HepG2 (cell line): ENCODE measurements at regions not wholly inside any gene's neighbourhood (a gene's known extent, or its start where the extent isn't known, plus 50 kb on each side); places are given as distances from the start of the nearest gene placed in this dataset.

Experiments
- ATAC-seq: fragments of 200-7000 bp; cut with Tn5 transposase; 3 replicates; pipeline ENCODE4 v1.9.1; 2020; ENCODE audit warnings: mild to moderate bottlenecking, moderate library complexity
- BruUV-seq: library from RNA; stranded (reverse); fragments of 400-500 nt; replicated peaks from 2 replicates; lab custom pipeline; 2021; lab: Mats Ljungman, UMichigan
- CTCF ChIA-PET: fragments of 300-600 bp; formaldehyde crosslinking; extraction: SDS; loops from one replicate; lab custom pipeline; 2021; ENCODE audit warnings: low total read pairs, inconsistent platforms, low intra/inter-chr PET ratio; lab: Yijun Ruan, JAX
- POLR2A ChIA-PET: fragments of 350-600 bp; sonication (Branson Sonifier 250); formaldehyde crosslinking; loops from one replicate; lab custom pipeline; 2020; ENCODE audit warnings: antibody characterized with exemption, inconsistent platforms; lab: Yijun Ruan, JAX
- DNase-seq: peaks from one replicate; pipeline ENCODE4 v3.0.0-alpha.2; 2015; ENCODE audit warnings: low spot score
- FAIRE-seq: peaks from 3 replicates; lab custom pipeline; 2011; peaks lifted over from hg19 to GRCh38; lab: Jason Lieb, UNC
- H2AFZ ChIP-seq: one replicate; pipeline ENCODE4 v1.6.1; 2011; ENCODE audit warnings: low read length, inconsistent platforms
- H3K27ac ChIP-seq: fragments of 300-600 bp; 3 replicates; pipeline ENCODE4 v1.8.0; 2011; ENCODE audit warnings: mixed run types, mild to moderate bottlenecking, mixed read lengths, low read length, inconsistent platforms; ENCODE audit not compliant: insufficient read depth; ENCODE audit errors: extremely low read length
- H3K27me3 ChIP-seq, 2 experiments: fragments of 200-600 bp in 1 of 2; 2 replicates in 1 of 2; 3 replicates in 1 of 2; pipeline versions ENCODE4 v1.6.0 to v1.8.0; 2011; ENCODE audit warnings: low read length in 2 of 2, mild to moderate bottlenecking in 2 of 2, moderate library complexity in 2 of 2, inconsistent platforms in 1 of 2; ENCODE audit not compliant: insufficient read depth in 2 of 2, control insufficient read depth in 1 of 2
- H3K36me3 ChIP-seq, 2 experiments: fragments of 200-600 bp in 1 of 2; replicated peaks in 1 of 2; 2 replicates in 1 of 2; 3 replicates in 1 of 2; pipeline versions ENCODE4 v1.5.1 to v1.8.0; 2011; ENCODE audit warnings: low read length in 2 of 2, inconsistent platforms in 1 of 2; ENCODE audit not compliant: insufficient read depth in 2 of 2, control insufficient read depth in 1 of 2
- H3K4me1 ChIP-seq: 2 replicates; pipeline ENCODE4 v1.5.1; 2012; ENCODE audit warnings: low read length, inconsistent platforms; ENCODE audit not compliant: insufficient read depth
- H3K4me2 ChIP-seq: 2 replicates; pipeline ENCODE4 v1.6.0; 2011; ENCODE audit warnings: low read depth, low read length, inconsistent platforms
- H3K4me3 ChIP-seq, 3 experiments: fragments of 200-600 bp in 1 of 3; sonication (generic), shearing (Covaris generic) in 1 of 3; replicated peaks in 1 of 3; 2 replicates each; pipeline ENCODE4 v1.5.1; 2011 to 2016; ENCODE audit warnings: low read length in 3 of 3, inconsistent platforms in 2 of 3, low read depth in 2 of 3, mild to moderate bottlenecking in 2 of 3, control low read depth in 1 of 3, mixed read lengths in 1 of 3; ENCODE audit not compliant: insufficient read depth in 1 of 3
- H3K79me2 ChIP-seq: one replicate; pipeline ENCODE4 v1.6.1; 2011; ENCODE audit warnings: low read length, inconsistent platforms; ENCODE audit not compliant: insufficient read depth
- H3K9ac ChIP-seq: 2 replicates; pipeline ENCODE4 v1.6.0; 2011; ENCODE audit warnings: mild to moderate bottlenecking, low read depth, low read length, inconsistent platforms; ENCODE audit not compliant: insufficient read depth
- H3K9me3 ChIP-seq: 2 replicates; pipeline ENCODE4 v1.5.1; 2012; ENCODE audit warnings: mild to moderate bottlenecking, low read length
- H4K20me1 ChIP-seq: 2 replicates; pipeline ENCODE4 v1.6.0; 2011; ENCODE audit warnings: inconsistent platforms, mild to moderate bottlenecking, low read length, moderate library complexity; ENCODE audit not compliant: insufficient read depth
- CCDC6 ChIP-seq: sonication (generic); formaldehyde crosslinking; IDR thresholded peaks from 2 replicates; pipeline ENCODE4 v1.8.1; 2022; ENCODE audit warnings: mild to moderate bottlenecking, missing genetic modification reagents, moderate library complexity
- FOXA3 ChIP-seq: IDR thresholded peaks from 2 replicates; pipeline ENCODE4 v1.6.1; 2016; ENCODE audit warnings: missing genetic modification reagents, missing compliant biosample characterization
- HDAC1 ChIP-seq: sonication (generic); formaldehyde crosslinking; IDR thresholded peaks from 2 replicates; pipeline ENCODE4 v1.5.1; 2020; ENCODE audit warnings: mild to moderate bottlenecking, missing genetic modification reagents
- MTF1 ChIP-seq: sonication (generic); formaldehyde crosslinking; IDR thresholded peaks from 2 replicates; pipeline ENCODE4 v1.5.0; 2020; ENCODE audit warnings: missing genetic modification reagents
- NCOR1 ChIP-seq: fragments of 200-600 bp; sonication (generic); IDR thresholded peaks from 2 replicates; pipeline ENCODE4 v1.7.0; 2017; ENCODE audit warnings: antibody characterized with exemption, low read length, borderline replicate concordance
- TAF1 ChIP-seq: sonication (generic); formaldehyde crosslinking; IDR thresholded peaks from 2 replicates; pipeline ENCODE4 v1.4.0; 2020; ENCODE audit warnings: missing genetic modification reagents
- ZBTB20 ChIP-seq: sonication (generic); formaldehyde crosslinking; IDR thresholded peaks from 2 replicates; pipeline ENCODE4 v1.8.1; 2023; ENCODE audit warnings: missing genetic modification reagents, low read depth, mild to moderate bottlenecking, borderline replicate concordance
- ZNF121 ChIP-seq: sonication (generic); formaldehyde crosslinking; IDR thresholded peaks from 2 replicates; pipeline ENCODE4 v1.5.0; 2020; ENCODE audit warnings: mild to moderate bottlenecking, missing genetic modification reagents
- ZNF224 ChIP-seq: sonication (generic); formaldehyde crosslinking; IDR thresholded peaks from 2 replicates; pipeline ENCODE4 v1.5.0; 2020; ENCODE audit warnings: mild to moderate bottlenecking, missing genetic modification reagents
- ZNF451 ChIP-seq: sonication (generic); formaldehyde crosslinking; IDR thresholded peaks from 2 replicates; pipeline ENCODE4 v1.5.0; 2020; ENCODE audit warnings: mild to moderate bottlenecking, missing genetic modification reagents
- ZNF660 ChIP-seq: sonication (generic); formaldehyde crosslinking; IDR thresholded peaks from 2 replicates; pipeline ENCODE4 v1.5.1; 2020; ENCODE audit warnings: mild to moderate bottlenecking, low read depth, missing genetic modification reagents, borderline replicate concordance
- WGBS: methylation state at CpG from one replicate; pipeline ENCODE4 v1.1.6; 2017; ENCODE audit warnings: low lambda C conversion rate; 5-methylcytosine and 5-hydroxymethylcytosine counted together
- in situ Hi-C: cut with HindIII; loops from 2 replicates; pipeline ENCODE4 v1.10.0; 2017; ENCODE audit warnings: low pct_unique_long_range_greater_than_20kb; ENCODE audit not compliant: extremely low pct_ligation_motif_present
- intact Hi-C: fragments of 100-400 bp; cut with micrococcal nuclease; formaldehyde crosslinking; loops from one replicate; pipeline ENCODE4 v1.10.0; 2022; ENCODE audit not compliant: unreplicated experiment
- TF ChIP-seq, protein P1 (sequence below): sonication (generic); formaldehyde crosslinking; IDR thresholded peaks from 2 replicates; pipeline ENCODE4 v1.9.0; 2021; ENCODE audit warnings: missing genetic modification reagents, borderline replicate concordance
- TF ChIP-seq, protein P2 (sequence below): sonication (generic); formaldehyde crosslinking; IDR thresholded peaks from 2 replicates; pipeline ENCODE4 v1.4.0; 2020; ENCODE audit warnings: missing genetic modification reagents
- TF ChIP-seq, protein P3 (sequence below): sonication (generic); formaldehyde crosslinking; IDR thresholded peaks from 2 replicates; pipeline ENCODE4 v1.5.0; 2020; ENCODE audit warnings: mild to moderate bottlenecking, missing genetic modification reagents, borderline replicate concordance

DNA sequence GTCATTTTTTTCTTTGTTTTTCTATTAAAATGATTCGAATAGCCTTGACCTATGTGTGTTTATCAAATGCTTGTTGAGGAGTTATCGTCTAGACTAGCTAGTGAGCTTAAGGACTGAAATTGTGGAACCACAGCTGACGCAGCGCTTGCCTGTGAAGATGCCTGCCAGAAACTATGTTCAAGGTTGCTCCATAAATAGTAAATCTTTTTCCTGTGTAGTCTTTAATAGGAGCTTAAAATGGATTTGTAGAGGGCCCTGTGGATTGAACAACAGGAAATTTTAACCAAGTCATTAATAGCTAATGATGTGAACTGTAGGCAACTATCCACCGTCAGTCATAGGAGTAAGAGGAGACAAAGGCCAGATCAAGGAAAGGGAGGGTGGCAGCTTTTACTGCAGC lies 145.1 kb downstream of the GNAI1 start (continued):
- TF ChIP-seq, protein P1, sequence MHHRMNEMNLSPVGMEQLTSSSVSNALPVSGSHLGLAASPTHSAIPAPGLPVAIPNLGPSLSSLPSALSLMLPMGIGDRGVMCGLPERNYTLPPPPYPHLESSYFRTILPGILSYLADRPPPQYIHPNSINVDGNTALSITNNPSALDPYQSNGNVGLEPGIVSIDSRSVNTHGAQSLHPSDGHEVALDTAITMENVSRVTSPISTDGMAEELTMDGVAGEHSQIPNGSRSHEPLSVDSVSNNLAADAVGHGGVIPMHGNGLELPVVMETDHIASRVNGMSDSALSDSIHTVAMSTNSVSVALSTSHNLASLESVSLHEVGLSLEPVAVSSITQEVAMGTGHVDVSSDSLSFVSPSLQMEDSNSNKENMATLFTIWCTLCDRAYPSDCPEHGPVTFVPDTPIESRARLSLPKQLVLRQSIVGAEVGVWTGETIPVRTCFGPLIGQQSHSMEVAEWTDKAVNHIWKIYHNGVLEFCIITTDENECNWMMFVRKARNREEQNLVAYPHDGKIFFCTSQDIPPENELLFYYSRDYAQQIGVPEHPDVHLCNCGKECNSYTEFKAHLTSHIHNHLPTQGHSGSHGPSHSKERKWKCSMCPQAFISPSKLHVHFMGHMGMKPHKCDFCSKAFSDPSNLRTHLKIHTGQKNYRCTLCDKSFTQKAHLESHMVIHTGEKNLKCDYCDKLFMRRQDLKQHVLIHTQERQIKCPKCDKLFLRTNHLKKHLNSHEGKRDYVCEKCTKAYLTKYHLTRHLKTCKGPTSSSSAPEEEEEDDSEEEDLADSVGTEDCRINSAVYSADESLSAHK, result no peak
- TF ChIP-seq ZNF224 (no peak), ZBTB20 (no peak), MTF1 (no peak)
- TF ChIP-seq, all 625 proteins: peak for 0

GRCh38 chr7:80278737-80279136 lies 144.1 kb downstream of the GNAI1 start:
- H3K4me2 ChIP-seq, result no peak overlapping the region
- DNase-seq, result no peak
- no peaks in the 10 kb centered on the region for H3K27me3 ChIP-seq
- WGBS, result 46% methylated on average over 2 of the region's 2 CpGs
- no peaks in the 10 kb centered on the region for H3K36me3 ChIP-seq
- no TSS peak for BruUV-seq
- intact Hi-C loops, result loop anchor here (1.0 kb wide), 1 partner anchor 41 kb away; no protein-coding TSS in a partner anchor
- H3K9ac ChIP-seq, result no peak overlapping the region
- ChIA-PET CTCF (no interaction called here), POLR2A (no interaction called here)
- no peak overlapping the region for H2AFZ ChIP-seq
- no peak overlapping the region for H3K4me3 ChIP-seq
- no peaks in the 10 kb centered on the region for H3K79me2 ChIP-seq
- no peaks in the 10 kb centered on the region for H4K20me1 ChIP-seq
- H3K27ac ChIP-seq, result no peak overlapping the region
- no peaks in the 10 kb centered on the region for H3K9me3 ChIP-seq
- in situ Hi-C loops, result no loop called here
- no peak for FAIRE-seq
- no peak for ATAC-seq
- no peaks in the 10 kb centered on the region for H3K4me1 ChIP-seq
- TF ChIP-seq, protein P2, sequence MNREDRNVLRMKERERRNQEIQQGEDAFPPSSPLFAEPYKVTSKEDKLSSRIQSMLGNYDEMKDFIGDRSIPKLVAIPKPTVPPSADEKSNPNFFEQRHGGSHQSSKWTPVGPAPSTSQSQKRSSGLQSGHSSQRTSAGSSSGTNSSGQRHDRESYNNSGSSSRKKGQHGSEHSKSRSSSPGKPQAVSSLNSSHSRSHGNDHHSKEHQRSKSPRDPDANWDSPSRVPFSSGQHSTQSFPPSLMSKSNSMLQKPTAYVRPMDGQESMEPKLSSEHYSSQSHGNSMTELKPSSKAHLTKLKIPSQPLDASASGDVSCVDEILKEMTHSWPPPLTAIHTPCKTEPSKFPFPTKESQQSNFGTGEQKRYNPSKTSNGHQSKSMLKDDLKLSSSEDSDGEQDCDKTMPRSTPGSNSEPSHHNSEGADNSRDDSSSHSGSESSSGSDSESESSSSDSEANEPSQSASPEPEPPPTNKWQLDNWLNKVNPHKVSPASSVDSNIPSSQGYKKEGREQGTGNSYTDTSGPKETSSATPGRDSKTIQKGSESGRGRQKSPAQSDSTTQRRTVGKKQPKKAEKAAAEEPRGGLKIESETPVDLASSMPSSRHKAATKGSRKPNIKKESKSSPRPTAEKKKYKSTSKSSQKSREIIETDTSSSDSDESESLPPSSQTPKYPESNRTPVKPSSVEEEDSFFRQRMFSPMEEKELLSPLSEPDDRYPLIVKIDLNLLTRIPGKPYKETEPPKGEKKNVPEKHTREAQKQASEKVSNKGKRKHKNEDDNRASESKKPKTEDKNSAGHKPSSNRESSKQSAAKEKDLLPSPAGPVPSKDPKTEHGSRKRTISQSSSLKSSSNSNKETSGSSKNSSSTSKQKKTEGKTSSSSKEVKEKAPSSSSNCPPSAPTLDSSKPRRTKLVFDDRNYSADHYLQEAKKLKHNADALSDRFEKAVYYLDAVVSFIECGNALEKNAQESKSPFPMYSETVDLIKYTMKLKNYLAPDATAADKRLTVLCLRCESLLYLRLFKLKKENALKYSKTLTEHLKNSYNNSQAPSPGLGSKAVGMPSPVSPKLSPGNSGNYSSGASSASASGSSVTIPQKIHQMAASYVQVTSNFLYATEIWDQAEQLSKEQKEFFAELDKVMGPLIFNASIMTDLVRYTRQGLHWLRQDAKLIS (CRISPR knock-in tag), result no peak
- no peak for TF ChIP-seq ZNF451 (CRISPR knock-in tag)
- TF ChIP-seq, protein P3, sequence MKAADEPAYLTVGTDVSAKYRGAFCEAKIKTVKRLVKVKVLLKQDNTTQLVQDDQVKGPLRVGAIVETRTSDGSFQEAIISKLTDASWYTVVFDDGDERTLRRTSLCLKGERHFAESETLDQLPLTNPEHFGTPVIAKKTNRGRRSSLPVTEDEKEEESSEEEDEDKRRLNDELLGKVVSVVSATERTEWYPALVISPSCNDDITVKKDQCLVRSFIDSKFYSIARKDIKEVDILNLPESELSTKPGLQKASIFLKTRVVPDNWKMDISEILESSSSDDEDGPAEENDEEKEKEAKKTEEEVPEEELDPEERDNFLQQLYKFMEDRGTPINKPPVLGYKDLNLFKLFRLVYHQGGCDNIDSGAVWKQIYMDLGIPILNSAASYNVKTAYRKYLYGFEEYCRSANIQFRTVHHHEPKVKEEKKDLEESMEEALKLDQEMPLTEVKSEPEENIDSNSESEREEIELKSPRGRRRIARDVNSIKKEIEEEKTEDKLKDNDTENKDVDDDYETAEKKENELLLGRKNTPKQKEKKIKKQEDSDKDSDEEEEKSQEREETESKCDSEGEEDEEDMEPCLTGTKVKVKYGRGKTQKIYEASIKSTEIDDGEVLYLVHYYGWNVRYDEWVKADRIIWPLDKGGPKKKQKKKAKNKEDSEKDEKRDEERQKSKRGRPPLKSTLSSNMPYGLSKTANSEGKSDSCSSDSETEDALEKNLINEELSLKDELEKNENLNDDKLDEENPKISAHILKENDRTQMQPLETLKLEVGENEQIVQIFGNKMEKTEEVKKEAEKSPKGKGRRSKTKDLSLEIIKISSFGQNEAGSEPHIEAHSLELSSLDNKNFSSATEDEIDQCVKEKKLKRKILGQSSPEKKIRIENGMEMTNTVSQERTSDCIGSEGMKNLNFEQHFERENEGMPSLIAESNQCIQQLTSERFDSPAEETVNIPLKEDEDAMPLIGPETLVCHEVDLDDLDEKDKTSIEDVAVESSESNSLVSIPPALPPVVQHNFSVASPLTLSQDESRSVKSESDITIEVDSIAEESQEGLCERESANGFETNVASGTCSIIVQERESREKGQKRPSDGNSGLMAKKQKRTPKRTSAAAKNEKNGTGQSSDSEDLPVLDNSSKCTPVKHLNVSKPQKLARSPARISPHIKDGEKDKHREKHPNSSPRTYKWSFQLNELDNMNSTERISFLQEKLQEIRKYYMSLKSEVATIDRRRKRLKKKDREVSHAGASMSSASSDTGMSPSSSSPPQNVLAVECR (CRISPR knock-in tag), result no peak
- no peak for TF ChIP-seq TAF1
- no peak for TF ChIP-seq ZNF121 (CRISPR knock-in tag)
- TF ChIP-seq FOXA3 (CRISPR knock-in tag), result no peak
- TF ChIP-seq CCDC6 (CRISPR knock-in tag), result no peak
- TF ChIP-seq NCOR1, result no peak
- no peak for TF ChIP-seq ZNF660 (CRISPR knock-in tag)
- TF ChIP-seq HDAC1 (CRISPR knock-in tag), result no peak
